Dermis microvascular lymphatic vessel endothelial cell (primary cell): ENCODE measurements at regions not wholly inside any gene's neighbourhood (a gene's known extent, or its start where the extent isn't known, plus 50 kb on each side); places are given as distances from the start of the nearest gene placed in this dataset.

ENCODE experiments used
- DNase-seq, 2 donors: peaks; one replicate each; pipeline versions ENCODE4 v3.0.0 to v3.0.0-alpha.2; 2010; ENCODE audit warnings: low read depth in 2 of 2

DNA sequence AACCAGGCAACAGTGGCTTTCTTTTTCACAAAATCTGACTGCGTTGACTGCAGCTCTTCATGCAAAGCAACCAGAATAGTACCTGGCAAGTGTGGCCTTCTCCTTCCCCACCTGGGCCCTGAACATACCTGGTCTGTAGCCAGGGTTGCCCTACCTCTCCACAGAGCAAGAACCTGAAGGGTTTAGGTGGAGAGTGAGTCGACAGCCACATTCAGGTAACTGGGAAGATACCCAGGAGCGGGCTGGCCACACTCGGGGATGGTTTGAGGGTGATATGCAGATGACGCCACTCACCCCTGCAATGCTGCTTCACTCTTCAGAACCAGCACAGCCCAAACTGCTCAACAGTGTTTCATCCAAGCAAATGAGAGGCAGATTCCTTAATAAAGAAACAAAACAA lies 117.3 kb downstream of the TTC32 start:
- DNase-seq: no peak

DNA sequence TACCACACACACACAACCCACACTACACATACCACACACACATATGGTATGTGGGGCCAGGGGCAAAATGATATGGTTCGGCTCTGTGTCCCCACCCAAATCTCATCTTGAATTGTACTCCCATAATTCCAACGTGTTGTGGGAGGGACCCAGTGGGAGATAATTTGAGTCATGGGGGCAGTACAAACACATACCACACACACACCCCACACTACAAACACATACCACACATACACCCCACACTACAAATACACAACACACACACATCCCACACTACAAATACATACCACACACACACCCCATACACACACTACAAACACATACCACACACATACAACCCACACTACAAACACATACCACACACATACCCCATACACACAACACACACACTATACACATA lies 117.8 kb downstream of the TTC32 start:
- no peak for DNase-seq

DNA sequence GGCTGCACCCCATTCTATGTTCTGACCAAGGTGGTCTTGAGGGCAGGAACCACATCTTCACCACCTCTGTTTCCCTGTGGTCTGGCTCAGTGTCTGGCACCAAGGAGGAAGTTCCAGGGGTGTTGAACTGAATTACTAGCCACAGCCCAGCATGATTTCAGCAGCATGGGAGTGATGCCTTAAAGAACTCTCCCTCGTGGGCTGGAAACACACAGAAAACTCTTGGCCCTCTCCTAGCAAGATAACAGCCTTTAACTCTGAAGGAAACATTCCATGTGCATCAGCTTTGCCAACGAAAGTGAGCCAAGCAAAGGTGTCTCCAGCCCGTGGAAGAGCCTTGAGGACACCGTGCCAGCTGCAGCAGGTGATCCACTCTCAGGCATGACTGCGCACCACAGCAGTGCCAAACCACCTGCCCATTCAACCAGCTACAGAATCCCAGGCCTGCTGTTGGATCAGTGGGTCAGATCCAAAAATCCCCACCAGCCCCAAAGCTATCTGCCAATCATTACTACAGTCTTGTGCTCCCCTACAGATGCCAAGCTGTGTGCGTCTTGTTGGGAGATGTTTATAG lies 124.8 kb downstream of the TTC32 start:
- DNase-seq: no peak

DNA sequence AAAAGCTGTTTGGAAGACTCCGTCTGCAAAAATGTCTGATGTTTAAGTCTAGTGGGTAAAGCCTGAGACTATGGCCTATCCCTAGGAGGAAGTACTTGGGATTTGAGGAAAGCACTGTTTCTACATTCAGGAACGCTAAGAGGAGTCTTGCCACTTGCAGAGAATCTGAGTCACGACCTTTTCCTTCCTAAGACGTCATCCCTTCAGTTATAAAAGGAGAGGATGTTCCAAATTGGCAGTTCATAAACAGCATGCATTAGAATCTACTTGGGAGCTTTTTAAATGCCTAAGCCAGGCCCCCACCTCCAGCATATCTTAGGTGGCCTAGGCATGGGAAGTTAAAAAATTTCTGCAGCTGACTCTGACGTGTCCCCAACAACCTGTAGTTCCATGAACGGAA lies 125.9 kb downstream of the TTC32 start:
- DNase-seq: peak in 1 of 2 donors; percentile 75

DNA sequence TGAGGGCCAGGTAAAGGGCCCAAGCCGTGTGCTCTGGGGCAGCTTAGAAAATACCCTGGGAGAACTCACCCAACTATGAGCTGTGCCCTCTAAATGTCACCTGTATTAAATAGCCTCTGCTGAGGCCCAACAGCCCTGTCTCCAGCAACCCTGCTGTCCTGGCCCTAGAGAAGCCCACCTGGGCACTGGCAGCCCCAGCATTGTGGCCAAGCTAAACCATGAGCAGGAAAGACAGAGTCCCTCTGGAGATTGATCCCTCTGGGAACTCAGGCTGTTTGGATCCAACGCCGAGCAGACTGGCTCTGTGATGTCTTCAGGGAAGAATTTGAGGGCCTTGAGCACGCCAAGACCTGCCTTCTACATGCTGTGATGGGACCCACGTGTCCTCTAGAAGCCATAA lies 126.5 kb downstream of the TTC32 start:
- DNase-seq: no peak

DNA sequence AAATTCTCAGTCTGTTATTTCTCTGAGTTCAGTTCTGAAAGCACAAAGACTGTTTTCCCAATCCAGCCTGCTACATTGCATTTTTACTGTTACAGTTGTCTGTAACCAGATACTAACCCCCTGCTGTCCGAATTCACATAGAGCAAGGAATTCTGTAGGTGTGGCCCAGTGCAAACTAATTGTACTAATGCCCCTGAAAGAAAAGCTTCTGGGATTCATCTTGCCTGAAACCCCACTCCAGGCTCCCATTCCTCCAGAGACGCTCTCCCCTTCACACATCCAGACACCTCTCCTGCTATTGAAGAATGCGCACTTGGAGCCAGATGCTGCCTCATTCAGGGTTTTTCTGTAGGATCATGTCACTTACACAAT lies 127.0 kb downstream of the TTC32 start:
- DNase-seq: no peak

DNA sequence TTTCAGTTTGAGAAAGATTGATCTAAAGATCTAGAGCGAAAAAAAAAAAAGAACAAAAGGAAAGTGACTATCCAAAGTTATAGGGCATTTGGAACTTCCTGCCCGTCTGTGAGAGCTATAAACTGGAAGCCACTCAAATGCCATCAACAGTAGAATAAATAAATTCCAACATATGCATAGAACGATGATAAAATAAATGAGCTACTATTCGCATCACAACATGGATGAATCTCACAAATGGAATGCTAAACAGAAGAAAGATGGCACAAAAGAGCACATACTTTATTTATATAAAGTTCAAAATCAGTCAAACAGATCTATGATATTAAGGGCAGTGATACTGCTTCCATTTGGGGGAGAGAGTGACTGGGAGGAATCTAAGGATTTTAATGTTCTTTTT lies 128.8 kb downstream of the TTC32 start:
- DNase-seq: no peak

DNA sequence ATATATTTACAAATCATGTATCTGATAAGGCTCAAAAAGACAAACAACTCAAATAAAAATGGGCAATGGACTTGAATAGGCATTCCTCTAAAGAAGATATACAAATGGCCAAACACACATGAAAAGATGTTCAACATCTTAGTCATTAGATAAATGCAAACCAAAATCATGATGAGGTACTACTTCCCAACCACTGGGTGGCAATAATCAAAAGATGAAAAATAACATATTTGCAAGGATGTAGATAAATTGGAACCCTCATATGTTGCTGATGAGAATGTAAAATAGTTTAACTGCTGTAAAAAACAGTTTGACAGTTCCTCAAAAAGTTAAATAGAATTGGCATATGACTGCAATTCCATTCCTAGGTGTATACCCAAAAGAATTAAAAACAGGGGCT lies 132.3 kb downstream of the TTC32 start:
- DNase-seq: peak in 1 of 2 donors; percentile 24

DNA sequence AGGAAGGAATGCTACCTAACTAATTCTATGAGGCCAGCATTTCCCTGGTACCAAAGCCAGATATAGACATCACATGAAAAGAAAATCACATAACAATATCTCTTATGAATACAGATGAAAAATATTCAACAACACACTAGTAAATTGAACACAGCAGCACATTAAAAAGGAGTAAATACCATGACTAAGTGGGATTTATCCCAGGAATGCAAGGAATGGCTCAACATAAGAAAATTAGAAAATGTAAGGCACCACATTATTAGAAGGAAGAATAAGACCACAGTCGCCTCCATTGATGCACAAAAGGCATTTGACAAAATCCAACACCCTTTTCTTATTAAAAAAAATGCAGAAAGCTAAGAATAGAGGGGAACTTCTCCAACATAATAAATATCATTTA lies 133.9 kb downstream of the TTC32 start:
- no peak for DNase-seq

DNA sequence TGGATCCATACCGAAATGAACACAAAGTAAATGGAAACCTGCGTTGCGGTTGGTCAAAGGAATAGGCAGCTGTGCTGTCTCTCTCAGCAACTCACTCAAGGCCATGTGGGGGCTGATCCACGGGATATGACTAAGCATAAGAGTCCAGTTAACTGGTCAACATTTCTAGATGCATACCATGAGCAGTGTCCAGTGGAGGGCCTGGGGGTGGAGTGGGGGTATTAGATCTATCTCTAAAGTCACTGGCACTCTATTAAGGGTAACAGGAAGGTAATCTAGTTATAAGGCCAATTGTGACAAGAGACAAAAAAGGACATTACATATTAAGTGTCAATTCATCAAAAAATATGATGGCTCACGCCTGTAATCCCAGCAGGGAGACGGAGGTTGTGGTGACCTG lies 136.8 kb downstream of the TTC32 start:
- DNase-seq: no peak

DNA sequence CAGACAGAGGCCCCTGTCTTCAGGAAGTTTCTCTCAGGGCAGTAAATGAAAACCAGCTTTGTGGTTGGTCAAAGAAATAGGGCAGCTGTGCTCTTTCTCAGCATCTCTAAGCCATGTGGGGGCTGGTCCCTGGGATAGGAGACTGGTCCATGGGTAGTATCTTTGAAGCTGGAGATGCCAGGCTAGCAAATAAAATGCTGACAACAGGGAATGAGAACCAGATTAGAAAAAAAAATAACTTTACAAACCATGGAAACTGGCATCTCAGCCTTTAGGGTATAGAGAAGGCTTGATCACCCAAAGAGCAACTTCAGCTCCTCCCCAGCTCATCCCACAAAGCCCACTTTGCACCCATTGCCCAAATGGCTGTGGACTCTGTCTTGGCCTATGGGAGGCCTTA lies 138.1 kb downstream of the TTC32 start:
- no peak for DNase-seq

DNA sequence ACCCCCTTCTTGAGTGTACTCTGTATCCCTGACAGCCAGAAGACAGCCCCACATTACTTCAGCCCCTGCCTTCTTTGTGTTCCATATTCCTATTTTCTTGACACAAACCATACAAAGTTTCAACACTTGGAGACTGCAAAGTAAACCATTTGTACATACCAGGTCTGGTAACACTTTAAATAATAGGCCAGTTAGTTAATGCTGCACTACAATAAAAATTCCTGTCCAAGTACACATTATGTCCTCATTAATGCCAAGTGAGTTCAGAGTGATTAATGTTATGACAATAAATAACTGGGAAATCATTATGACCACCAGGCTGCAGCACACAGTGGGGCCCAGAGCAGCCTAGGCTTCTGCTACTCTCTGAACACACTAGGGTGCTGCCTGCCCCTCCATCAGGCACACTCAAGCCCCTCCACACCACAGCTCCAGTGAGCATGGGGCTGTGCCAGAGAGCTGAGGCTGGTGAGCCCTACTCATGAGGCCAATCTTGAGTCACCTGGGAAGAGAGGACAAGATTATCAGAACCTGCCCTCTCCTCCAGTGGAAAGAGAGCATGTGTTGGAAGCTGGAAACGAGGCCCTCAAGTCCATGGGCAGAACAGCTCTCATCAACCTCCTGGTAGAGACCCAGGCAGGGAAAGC lies 138.7 kb downstream of the TTC32 start:
- DNase-seq: no peak

DNA sequence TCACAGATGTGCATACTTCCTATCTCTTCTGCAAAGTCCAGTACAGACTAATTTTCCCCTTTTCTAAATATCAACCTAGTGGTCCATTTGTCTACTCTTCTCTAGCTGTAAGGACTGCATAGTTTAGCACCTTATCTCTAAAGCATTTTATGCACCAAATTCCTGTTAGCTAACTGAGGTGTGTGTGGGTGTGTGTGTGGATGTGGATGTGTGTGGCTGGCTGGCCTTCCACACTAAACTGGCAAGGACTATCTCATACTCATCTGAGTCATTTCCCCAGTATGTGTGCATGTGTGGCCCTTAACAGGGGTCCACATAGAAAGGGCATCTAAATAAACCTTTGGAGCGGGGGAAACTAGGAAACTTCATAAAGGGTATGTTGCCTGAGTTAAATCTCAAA lies 139.6 kb downstream of the TTC32 start:
- no peak for DNase-seq

DNA sequence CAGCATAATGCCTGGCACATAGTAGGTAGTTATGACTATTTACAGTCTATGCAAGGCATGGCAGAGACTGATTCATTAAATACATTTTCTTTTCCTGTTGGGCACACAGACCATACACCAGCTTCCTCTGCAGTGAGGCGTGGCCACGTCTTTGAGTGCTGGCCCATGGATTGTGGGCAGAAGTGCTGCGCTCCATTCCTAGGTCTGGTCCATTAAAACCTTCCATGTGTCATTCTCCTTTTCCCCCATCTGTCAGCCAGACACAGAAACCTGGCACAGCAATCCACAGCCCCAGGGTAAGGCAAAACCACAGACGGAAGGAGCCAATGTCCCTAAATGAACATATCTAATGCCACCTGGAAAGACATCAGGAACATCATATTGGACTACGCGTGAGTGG lies 141.9 kb downstream of the TTC32 start:
- DNase-seq: no peak

DNA sequence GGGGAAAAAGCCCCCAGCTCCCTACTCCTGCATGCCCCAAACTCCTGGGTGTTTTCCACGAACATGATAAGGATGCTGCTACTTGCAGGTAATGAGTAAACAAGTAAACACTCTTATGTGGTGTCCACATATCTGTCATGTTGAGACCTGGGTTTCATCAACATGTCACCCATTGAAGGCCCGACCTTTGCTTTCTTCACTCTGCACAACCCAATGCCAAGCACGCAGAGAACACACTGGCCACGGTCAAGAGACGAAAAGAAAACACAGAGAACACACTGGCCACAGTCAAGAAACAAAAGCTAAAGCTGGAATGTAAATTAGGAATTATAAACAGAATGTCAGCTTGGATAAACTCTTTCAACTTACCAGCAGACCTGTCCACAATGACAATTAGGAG lies 143.1 kb downstream of the TTC32 start:
- DNase-seq: no peak

DNA sequence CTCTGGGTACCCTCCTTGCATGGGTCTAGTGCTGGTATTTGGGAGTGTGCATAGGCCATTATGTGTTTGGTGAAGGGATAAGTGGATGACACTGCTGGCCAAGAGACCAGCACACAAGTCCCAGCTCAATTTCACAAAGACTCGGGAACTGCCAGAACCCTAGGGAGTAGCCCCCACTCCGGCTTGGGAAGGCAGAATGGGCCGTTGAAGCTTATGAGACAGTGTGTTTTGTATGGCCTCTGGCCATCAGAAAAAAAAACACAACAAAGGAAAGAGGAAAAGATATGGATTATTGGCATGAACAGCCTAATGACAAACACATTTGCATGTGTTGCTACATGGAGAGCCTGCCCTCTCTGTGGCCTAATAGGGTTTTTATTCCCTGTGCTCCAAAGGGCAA lies 144.2 kb downstream of the TTC32 start:
- DNase-seq: no peak

DNA sequence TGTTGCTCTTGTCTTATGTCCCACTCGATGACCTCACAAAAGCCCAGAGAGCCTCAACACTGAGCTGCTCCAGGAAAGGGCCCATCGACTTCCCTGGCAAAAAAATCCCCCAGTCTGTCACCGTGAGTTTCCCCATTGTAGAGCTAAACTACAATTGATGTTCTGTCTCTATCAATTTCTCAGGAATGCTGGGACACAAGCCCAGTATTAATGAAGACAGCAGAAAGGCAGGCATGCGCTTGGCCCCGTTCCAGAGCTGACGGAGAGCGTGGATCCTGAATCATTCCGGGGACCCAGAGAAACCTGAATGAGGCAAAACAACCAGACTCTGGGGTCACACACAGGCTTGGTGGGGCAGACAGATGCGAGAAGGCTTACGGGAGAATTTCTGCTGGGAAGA lies 146.9 kb downstream of the TTC32 start:
- DNase-seq: no peak

DNA sequence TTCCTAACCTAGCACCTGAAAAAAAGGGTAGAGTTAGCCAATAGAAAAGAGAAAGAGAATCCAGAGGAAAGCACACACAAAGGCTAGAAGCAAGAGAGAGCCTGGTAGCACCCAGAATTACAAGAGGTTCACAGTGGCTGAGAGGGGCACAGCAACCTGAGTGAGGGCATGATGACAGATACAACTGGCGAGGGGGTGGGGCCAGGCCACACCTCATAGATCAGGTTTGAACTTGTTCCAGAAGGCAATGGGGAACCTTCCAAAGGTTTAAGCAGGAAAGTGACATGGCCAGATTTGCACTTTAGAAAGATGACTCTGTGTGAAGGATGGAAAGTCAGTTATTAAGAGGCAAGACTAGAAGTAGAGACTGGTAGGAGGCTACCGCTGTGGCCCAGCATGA lies 148.0 kb downstream of the TTC32 start:
- DNase-seq: no peak

DNA sequence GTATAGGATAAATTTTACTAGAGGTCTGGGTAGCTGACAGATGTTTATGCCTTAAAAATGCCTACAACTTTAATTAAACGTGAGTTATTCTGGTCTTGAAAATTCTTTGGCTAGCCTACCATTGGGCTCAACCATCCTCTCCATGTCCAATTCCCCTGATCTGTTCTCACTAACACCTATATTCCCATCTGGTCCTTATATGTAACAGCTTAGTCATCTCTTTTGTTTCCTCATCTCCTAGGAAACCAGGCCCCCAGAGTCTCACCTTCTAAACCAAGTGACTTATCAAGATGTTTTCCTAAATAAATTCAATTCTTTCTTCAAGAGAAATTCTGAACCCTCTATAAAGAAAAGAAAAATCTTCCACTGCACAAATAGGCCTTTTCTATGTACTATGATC lies 148.5 kb downstream of the TTC32 start:
- DNase-seq: no peak

DNA sequence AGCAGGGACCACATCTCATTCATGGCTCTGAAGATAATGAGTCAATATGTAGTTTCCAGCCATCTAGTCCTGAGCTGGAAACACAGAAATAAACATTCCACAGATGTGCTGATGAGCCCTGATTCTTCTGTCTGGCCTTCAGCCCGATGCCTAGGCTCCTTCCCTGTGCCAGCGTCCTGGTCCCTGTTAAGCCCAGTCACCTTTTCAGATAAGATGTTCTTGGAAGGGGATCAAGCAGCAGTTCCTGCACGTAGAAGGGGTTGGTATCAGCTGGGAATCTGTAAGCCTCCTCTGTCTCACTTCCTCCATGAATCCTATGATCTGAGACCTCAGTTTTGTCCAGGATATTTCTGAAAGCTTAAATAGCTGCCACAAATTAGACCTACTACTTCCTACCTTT lies 149.3 kb downstream of the TTC32 start:
- DNase-seq: no peak

DNA sequence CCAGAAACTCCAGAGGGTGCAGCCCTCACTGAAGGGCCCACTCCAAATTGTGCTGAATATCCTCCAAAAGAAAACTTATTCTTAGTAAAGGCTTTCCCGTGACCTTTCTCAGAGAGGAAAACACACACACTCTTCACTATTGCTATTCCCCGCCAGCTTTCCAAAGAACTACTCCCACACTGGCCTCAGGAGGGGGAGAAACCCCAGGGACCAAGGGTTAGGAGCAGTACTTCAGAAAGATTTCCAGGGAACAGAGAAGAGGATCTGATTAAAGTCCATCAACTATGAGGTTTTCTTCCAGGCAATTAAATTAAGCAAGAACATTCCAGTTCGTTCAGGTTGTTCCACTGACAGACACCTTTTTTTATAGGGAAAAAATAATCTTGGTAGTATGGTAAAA lies 150.2 kb downstream of the TTC32 start:
- no peak for DNase-seq

DNA sequence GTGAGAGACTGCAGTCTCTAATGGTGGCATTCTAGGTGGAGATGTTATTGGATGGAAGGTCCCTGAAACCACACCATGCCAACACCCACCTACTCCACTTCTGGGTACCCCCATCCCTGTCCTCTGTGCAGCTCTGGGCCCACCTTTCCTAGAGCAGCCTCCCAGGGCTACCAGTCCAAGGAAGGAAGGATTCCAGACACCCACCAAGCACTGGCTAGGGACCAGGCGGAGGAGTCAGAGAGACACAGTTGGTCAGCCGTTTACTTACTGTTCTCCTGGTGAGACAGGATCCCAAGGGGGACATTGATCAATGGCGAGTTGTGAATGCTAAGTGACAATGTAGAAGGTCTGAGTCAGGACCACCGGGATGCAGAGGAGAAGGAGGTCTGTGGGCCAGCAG lies 151.6 kb downstream of the TTC32 start:
- no peak for DNase-seq

DNA sequence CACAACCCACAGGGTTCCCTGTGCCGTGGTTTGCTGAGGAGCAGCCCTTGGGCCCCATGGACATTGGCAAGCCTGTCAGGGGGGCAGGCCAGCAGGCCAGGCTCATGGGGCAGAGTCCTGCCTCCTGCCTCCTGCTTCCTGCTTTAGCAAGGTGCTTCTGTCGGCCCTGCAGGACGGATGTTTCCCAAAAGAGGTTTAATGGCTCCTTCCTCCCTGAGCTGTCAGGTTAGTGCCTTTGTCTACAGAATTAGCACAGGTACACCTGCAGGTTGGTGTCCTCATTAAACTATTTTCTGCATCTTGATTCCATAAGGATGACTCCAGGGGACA lies 152.3 kb downstream of the TTC32 start:
- DNase-seq: no peak
